ENCODE measurements at regions not wholly inside any gene's neighbourhood (a gene's known extent, or its start where the extent isn't known, plus 50 kb on each side); places are given as distances from the start of the nearest gene placed in this dataset.

GRCh38 chr5:82355053-82355452 is 76.9 kb upstream of the RPS23 start:
- TF ChIP-seq, protein P1, sequence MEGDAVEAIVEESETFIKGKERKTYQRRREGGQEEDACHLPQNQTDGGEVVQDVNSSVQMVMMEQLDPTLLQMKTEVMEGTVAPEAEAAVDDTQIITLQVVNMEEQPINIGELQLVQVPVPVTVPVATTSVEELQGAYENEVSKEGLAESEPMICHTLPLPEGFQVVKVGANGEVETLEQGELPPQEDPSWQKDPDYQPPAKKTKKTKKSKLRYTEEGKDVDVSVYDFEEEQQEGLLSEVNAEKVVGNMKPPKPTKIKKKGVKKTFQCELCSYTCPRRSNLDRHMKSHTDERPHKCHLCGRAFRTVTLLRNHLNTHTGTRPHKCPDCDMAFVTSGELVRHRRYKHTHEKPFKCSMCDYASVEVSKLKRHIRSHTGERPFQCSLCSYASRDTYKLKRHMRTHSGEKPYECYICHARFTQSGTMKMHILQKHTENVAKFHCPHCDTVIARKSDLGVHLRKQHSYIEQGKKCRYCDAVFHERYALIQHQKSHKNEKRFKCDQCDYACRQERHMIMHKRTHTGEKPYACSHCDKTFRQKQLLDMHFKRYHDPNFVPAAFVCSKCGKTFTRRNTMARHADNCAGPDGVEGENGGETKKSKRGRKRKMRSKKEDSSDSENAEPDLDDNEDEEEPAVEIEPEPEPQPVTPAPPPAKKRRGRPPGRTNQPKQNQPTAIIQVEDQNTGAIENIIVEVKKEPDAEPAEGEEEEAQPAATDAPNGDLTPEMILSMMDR (conservative IDR thresholded peaks at IDR 0.05; ENCODE audit: low read depth, low read length): no peak
- H3K4me3 ChIP-seq (ENCODE audit: low read length): no peak overlapping the region
- DNase-seq (ENCODE audit: low read depth): no peak

- no peak for DNase-seq (ENCODE audit: low read depth)
- TF ChIP-seq, protein P1 (conservative IDR thresholded peaks at IDR 0.05; ENCODE audit: low read depth, low read length): no peak
- no peak overlapping the region for H3K4me3 ChIP-seq (ENCODE audit: low read length)
Observed at GRCh38 chr5:82354543-82354942, 76.4 kb upstream of the RPS23 start.

- no peak overlapping the region for H3K4me3 ChIP-seq (ENCODE audit: low read length)
- TF ChIP-seq, protein P1 (conservative IDR thresholded peaks at IDR 0.05; ENCODE audit: low read depth, low read length): no peak
- DNase-seq (ENCODE audit: low read depth): no peak
Observed at GRCh38 chr5:82353522-82353921, 75.4 kb upstream of the RPS23 start.

GRCh38 chr5:82352146-82352791 is 74.1 kb upstream of the RPS23 start:
- TF ChIP-seq, protein P1 (conservative IDR thresholded peaks at IDR 0.05; ENCODE audit: low read depth, low read length): no peak
- no peak overlapping the region for H3K4me3 ChIP-seq (ENCODE audit: low read length)

DNA sequence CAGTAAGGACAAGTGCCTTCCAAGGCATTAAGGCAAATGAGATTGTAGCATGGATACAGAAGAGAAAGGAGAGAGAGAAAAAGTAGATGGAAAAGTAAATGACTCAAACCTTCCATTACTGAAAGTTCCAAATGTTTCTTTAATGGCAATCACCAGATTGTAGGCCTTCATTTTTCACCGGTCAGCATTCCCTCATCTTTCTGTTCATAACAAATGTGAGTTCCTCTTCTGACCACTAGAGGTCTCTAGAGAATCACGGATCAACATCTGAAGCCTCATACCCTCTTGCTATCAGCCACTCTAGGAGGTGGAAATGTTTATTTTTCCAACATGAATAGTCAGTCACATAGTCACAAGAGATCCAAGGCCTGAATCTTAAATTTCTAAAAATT is 73.6 kb upstream of the RPS23 start:
- DNase-seq (ENCODE audit: low read depth): no peak
- H3K4me3 ChIP-seq (ENCODE audit: low read length): no peak overlapping the region
- TF ChIP-seq, protein P1 (conservative IDR thresholded peaks at IDR 0.05; ENCODE audit: low read depth, low read length): peak; percentile 72

More at GRCh38 chr5:82352146-82352791, 74.1 kb upstream of the RPS23 start:
- DNase-seq (ENCODE audit: low read depth): no peak

GRCh38 chr5:82351297-82351696 is 73.1 kb upstream of the RPS23 start:
- H3K4me3 ChIP-seq (ENCODE audit: low read length): no peak overlapping the region
- TF ChIP-seq, protein P1 (conservative IDR thresholded peaks at IDR 0.05; ENCODE audit: low read depth, low read length): no peak
- no peak for DNase-seq (ENCODE audit: low read depth)

- DNase-seq (ENCODE audit: low read depth): no peak
- H3K4me3 ChIP-seq (ENCODE audit: low read length): no peak overlapping the region
- TF ChIP-seq, protein P1 (conservative IDR thresholded peaks at IDR 0.05; ENCODE audit: low read depth, low read length): peak; percentile 47
Observed at GRCh38 chr5:82349652-82350051, 71.5 kb upstream of the RPS23 start.

Measured in retinal pigment epithelial cell (primary cell).